HepG2 (cell line): ENCODE measurements at regions not wholly inside any gene's neighbourhood (a gene's known extent, or its start where the extent isn't known, plus 50 kb on each side); places are given as distances from the start of the nearest gene placed in this dataset.
A peak's percentile ranks its signal among the peaks of the same experiment; 100 is the strongest.

Source experiments
- ATAC-seq: fragments of 200-7000 bp; cut with Tn5 transposase; 3 replicates; pipeline ENCODE4 v1.9.1; 2020; ENCODE audit warnings: mild to moderate bottlenecking, moderate library complexity
- BruUV-seq: library from RNA; stranded (reverse); fragments of 400-500 nt; replicated peaks from 2 replicates; lab custom pipeline; 2021; lab: Mats Ljungman, UMichigan
- CTCF ChIA-PET: fragments of 300-600 bp; formaldehyde crosslinking; extraction: SDS; loops from one replicate; lab custom pipeline; 2021; ENCODE audit warnings: low total read pairs, inconsistent platforms, low intra/inter-chr PET ratio; lab: Yijun Ruan, JAX
- POLR2A ChIA-PET: fragments of 350-600 bp; sonication (Branson Sonifier 250); formaldehyde crosslinking; loops from one replicate; lab custom pipeline; 2020; ENCODE audit warnings: antibody characterized with exemption, inconsistent platforms; lab: Yijun Ruan, JAX
- DNase-seq: peaks from one replicate; pipeline ENCODE4 v3.0.0-alpha.2; 2015; ENCODE audit warnings: low spot score
- FAIRE-seq: peaks from 3 replicates; lab custom pipeline; 2011; peaks lifted over from hg19 to GRCh38; lab: Jason Lieb, UNC
- H2AFZ ChIP-seq: one replicate; pipeline ENCODE4 v1.6.1; 2011; ENCODE audit warnings: low read length, inconsistent platforms
- H3K27ac ChIP-seq: fragments of 300-600 bp; 3 replicates; pipeline ENCODE4 v1.8.0; 2011; ENCODE audit warnings: mixed run types, mild to moderate bottlenecking, mixed read lengths, low read length, inconsistent platforms; ENCODE audit not compliant: insufficient read depth; ENCODE audit errors: extremely low read length
- H3K27me3 ChIP-seq, 2 experiments: fragments of 200-600 bp in 1 of 2; 2 replicates in 1 of 2; 3 replicates in 1 of 2; pipeline versions ENCODE4 v1.6.0 to v1.8.0; 2011; ENCODE audit warnings: low read length in 2 of 2, mild to moderate bottlenecking in 2 of 2, moderate library complexity in 2 of 2, inconsistent platforms in 1 of 2; ENCODE audit not compliant: insufficient read depth in 2 of 2, control insufficient read depth in 1 of 2
- H3K36me3 ChIP-seq, 2 experiments: fragments of 200-600 bp in 1 of 2; replicated peaks in 1 of 2; 2 replicates in 1 of 2; 3 replicates in 1 of 2; pipeline versions ENCODE4 v1.5.1 to v1.8.0; 2011; ENCODE audit warnings: low read length in 2 of 2, inconsistent platforms in 1 of 2; ENCODE audit not compliant: insufficient read depth in 2 of 2, control insufficient read depth in 1 of 2
- H3K4me1 ChIP-seq: 2 replicates; pipeline ENCODE4 v1.5.1; 2012; ENCODE audit warnings: low read length, inconsistent platforms; ENCODE audit not compliant: insufficient read depth
- H3K4me2 ChIP-seq: 2 replicates; pipeline ENCODE4 v1.6.0; 2011; ENCODE audit warnings: low read depth, low read length, inconsistent platforms
- H3K4me3 ChIP-seq, 3 experiments: fragments of 200-600 bp in 1 of 3; sonication (generic), shearing (Covaris generic) in 1 of 3; replicated peaks in 1 of 3; 2 replicates each; pipeline ENCODE4 v1.5.1; 2011 to 2016; ENCODE audit warnings: low read length in 3 of 3, inconsistent platforms in 2 of 3, low read depth in 2 of 3, mild to moderate bottlenecking in 2 of 3, control low read depth in 1 of 3, mixed read lengths in 1 of 3; ENCODE audit not compliant: insufficient read depth in 1 of 3
- H3K79me2 ChIP-seq: one replicate; pipeline ENCODE4 v1.6.1; 2011; ENCODE audit warnings: low read length, inconsistent platforms; ENCODE audit not compliant: insufficient read depth
- H3K9ac ChIP-seq: 2 replicates; pipeline ENCODE4 v1.6.0; 2011; ENCODE audit warnings: mild to moderate bottlenecking, low read depth, low read length, inconsistent platforms; ENCODE audit not compliant: insufficient read depth
- H3K9me3 ChIP-seq: 2 replicates; pipeline ENCODE4 v1.5.1; 2012; ENCODE audit warnings: mild to moderate bottlenecking, low read length
- H4K20me1 ChIP-seq: 2 replicates; pipeline ENCODE4 v1.6.0; 2011; ENCODE audit warnings: inconsistent platforms, mild to moderate bottlenecking, low read length, moderate library complexity; ENCODE audit not compliant: insufficient read depth
- FOXA3 ChIP-seq: IDR thresholded peaks from 2 replicates; pipeline ENCODE4 v1.6.1; 2016; ENCODE audit warnings: missing genetic modification reagents, missing compliant biosample characterization
- FOXJ3 ChIP-seq: sonication (generic); formaldehyde crosslinking; IDR thresholded peaks from 2 replicates; pipeline ENCODE4 v1.4.0; 2020; ENCODE audit warnings: missing genetic modification reagents, mild to moderate bottlenecking, borderline replicate concordance
- GATAD2A ChIP-seq: IDR thresholded peaks from 2 replicates; pipeline ENCODE4 v1.6.1; 2016
- GLI4 ChIP-seq: sonication (generic); formaldehyde crosslinking; IDR thresholded peaks from 2 replicates; pipeline ENCODE4 v1.5.1; 2020; ENCODE audit warnings: missing genetic modification reagents, mild to moderate bottlenecking, moderate library complexity, borderline replicate concordance
- GPN1 ChIP-seq: sonication (generic); formaldehyde crosslinking; IDR thresholded peaks from 2 replicates; pipeline ENCODE4 v1.5.1; 2020; ENCODE audit warnings: missing genetic modification reagents, borderline replicate concordance
- HNF4A ChIP-seq: sonication (generic); formaldehyde crosslinking; IDR thresholded peaks from 2 replicates; pipeline ENCODE4 v1.4.0; 2020; ENCODE audit warnings: missing genetic modification reagents
- KLF9 ChIP-seq: IDR thresholded peaks from 2 replicates; pipeline ENCODE4 v1.6.1; 2016; ENCODE audit warnings: low read depth
- MED1 ChIP-seq: sonication (generic); formaldehyde crosslinking; IDR thresholded peaks from 2 replicates; pipeline ENCODE4 v1.4.0; 2020; ENCODE audit warnings: missing genetic modification reagents
- PHF8 ChIP-seq: sonication (generic); formaldehyde crosslinking; IDR thresholded peaks from 2 replicates; pipeline ENCODE4 v1.5.0; 2020; ENCODE audit warnings: missing genetic modification reagents
- SAP130 ChIP-seq: IDR thresholded peaks from 2 replicates; pipeline ENCODE4 v1.6.1; 2016; ENCODE audit warnings: low read depth
- SATB2 ChIP-seq: sonication (generic); formaldehyde crosslinking; IDR thresholded peaks from 2 replicates; pipeline ENCODE4 v1.5.0; 2020; ENCODE audit warnings: missing genetic modification reagents
- SIX4 ChIP-seq: sonication (generic); formaldehyde crosslinking; IDR thresholded peaks from 2 replicates; pipeline ENCODE4 v1.4.0; 2020; ENCODE audit warnings: missing genetic modification reagents
- SOX13 ChIP-seq, 3 experiments: fragments of 450-650 bp in 1 of 3; sonication (generic) in 1 of 3; formaldehyde crosslinking in 1 of 3; IDR thresholded peaks in 2 of 3; conservative IDR thresholded peaks in 1 of 3; 2 replicates each; pipeline versions ENCODE4 v1.5.0 to v1.6.1; 2016 to 2020; ENCODE audit warnings: antibody characterized with exemption in 1 of 3, mild to moderate bottlenecking in 1 of 3, missing compliant biosample characterization in 1 of 3, missing genetic modification reagents in 1 of 3, moderate library complexity in 1 of 3
- THAP11 ChIP-seq: IDR thresholded peaks from 2 replicates; pipeline ENCODE4 v1.6.1; 2016; ENCODE audit warnings: missing biosample characterization, missing genetic modification reagents
- ZFP41 ChIP-seq: sonication (generic); formaldehyde crosslinking; IDR thresholded peaks from 2 replicates; pipeline ENCODE4 v1.4.0; 2020; ENCODE audit warnings: mild to moderate bottlenecking, missing genetic modification reagents, borderline replicate concordance
- ZNF24 ChIP-seq: fragments of 450-650 bp; IDR thresholded peaks from 2 replicates; pipeline ENCODE4 v1.6.1; 2017; ENCODE audit warnings: antibody characterized with exemption, mild to moderate bottlenecking
- ZNF557 ChIP-seq: sonication (generic); formaldehyde crosslinking; IDR thresholded peaks from 2 replicates; pipeline ENCODE4 v1.4.0; 2020; ENCODE audit warnings: missing genetic modification reagents
- ZNF614 ChIP-seq: IDR thresholded peaks from 2 replicates; pipeline ENCODE4 v1.6.1; 2018; ENCODE audit warnings: missing biosample characterization, missing genetic modification reagents, inconsistent platforms, borderline replicate concordance
- whole genome bisulfite sequencing: methylation state at CpG from one replicate; pipeline ENCODE4 v1.1.6; 2017; ENCODE audit warnings: low lambda C conversion rate; 5-methylcytosine and 5-hydroxymethylcytosine counted together
- in situ Hi-C: cut with HindIII; loops from 2 replicates; pipeline ENCODE4 v1.10.0; 2017; ENCODE audit warnings: low pct_unique_long_range_greater_than_20kb; ENCODE audit not compliant: extremely low pct_ligation_motif_present
- intact Hi-C: fragments of 100-400 bp; cut with micrococcal nuclease; formaldehyde crosslinking; loops from one replicate; pipeline ENCODE4 v1.10.0; 2022; ENCODE audit not compliant: unreplicated experiment
- TF ChIP-seq, protein P1 (sequence below): sonication (generic); formaldehyde crosslinking; IDR thresholded peaks from 2 replicates; pipeline ENCODE4 v1.9.0; 2022; ENCODE audit warnings: low read depth, missing genetic modification reagents
- TF ChIP-seq, protein P2 (sequence below): sonication (generic); formaldehyde crosslinking; IDR thresholded peaks from 2 replicates; pipeline ENCODE4 v1.4.0; 2020; ENCODE audit warnings: low read depth, mild to moderate bottlenecking, missing genetic modification reagents
- TF ChIP-seq, protein P3 (sequence below), 2 experiments: fragments of 450-650 bp in 1 of 2; sonication (generic) in 1 of 2; formaldehyde crosslinking; IDR thresholded peaks; 2 replicates each; pipeline versions ENCODE4 v1.5.0 to v1.8.0; 2020 to 2022; ENCODE audit warnings: mild to moderate bottlenecking in 1 of 2, missing genetic modification reagents in 1 of 2

DNA sequence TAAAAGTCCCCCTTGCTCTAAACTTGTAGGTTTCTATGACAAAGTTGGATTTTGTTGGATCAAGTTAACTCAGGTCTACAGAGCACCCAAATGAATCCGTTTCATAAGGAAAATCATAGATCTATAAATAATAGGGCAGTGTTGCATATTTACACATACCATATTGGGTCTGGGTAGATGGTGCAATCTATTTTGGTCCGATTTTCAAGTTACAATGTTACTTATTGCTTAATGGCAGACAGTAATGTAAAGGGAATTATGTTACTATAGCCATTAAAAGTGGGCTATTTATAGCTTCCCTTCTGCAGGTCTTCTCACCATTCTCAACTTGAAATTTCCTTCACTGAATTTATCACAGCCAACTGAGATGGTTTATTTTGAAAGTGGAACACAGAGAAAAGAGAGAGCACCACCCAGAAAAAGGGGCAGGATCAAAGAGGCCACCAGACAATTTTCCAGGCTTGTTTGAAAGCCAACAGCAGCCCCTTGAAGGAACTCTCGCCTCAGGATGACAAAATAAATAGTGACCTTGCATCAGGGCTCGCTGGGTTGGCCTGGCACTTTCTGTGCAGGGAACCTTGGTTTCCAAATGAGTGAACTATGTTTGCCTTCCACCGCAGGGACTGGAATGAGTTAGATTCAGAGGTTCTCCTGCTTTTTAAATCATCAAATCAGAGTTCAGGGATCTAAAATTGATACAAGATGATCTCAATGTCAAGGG, 260.2 kb upstream of the HES1 start:
- POLR2A ChIA-PET = no interaction called here
- TF ChIP-seq KLF9 (CRISPR knock-in tag) (no peak), HNF4A (CRISPR knock-in tag) (0 out of 2 replicates have a peak, but pooled peaks have one; percentile 13), THAP11 (no peak), GLI4 (CRISPR knock-in tag) (no peak), SATB2 (no peak), ZNF557 (no peak), SOX13 (IDR thresholded peaks at IDR 0.05) (no peak), SOX13 (CRISPR knock-in tag; conservative IDR thresholded peaks at IDR 0.05 in 1 of 2, IDR thresholded peaks at IDR 0.05 in 1 of 2) (no peak), ZFP41 (CRISPR knock-in tag) (no peak), SAP130 (no peak), GPN1 (CRISPR knock-in tag) (no peak), PHF8 (CRISPR knock-in tag) (no peak), GATAD2A (CRISPR knock-in tag) (0 out of 2 replicates have a peak, but pooled peaks have one; percentile 13), ZNF614 (CRISPR knock-in tag) (no peak), FOXA3 (0 out of 2 replicates have a peak, but pooled peaks have one; percentile 7), ZNF24 (no peak), SIX4 (CRISPR knock-in tag) (no peak), FOXJ3 (CRISPR knock-in tag) (no peak), MED1 (CRISPR knock-in tag) (no peak)
- TF ChIP-seq, protein P1, sequence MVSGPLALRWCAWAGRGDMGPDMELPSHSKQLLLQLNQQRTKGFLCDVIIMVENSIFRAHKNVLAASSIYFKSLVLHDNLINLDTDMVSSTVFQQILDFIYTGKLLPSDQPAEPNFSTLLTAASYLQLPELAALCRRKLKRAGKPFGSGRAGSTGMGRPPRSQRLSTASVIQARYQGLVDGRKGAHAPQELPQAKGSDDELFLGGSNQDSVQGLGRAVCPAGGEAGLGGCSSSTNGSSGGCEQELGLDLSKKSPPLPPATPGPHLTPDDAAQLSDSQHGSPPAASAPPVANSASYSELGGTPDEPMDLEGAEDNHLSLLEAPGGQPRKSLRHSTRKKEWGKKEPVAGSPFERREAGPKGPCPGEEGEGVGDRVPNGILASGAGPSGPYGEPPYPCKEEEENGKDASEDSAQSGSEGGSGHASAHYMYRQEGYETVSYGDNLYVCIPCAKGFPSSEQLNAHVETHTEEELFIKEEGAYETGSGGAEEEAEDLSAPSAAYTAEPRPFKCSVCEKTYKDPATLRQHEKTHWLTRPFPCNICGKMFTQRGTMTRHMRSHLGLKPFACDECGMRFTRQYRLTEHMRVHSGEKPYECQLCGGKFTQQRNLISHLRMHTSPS (CRISPR knock-in tag) = no peak
- TF ChIP-seq, protein P2, sequence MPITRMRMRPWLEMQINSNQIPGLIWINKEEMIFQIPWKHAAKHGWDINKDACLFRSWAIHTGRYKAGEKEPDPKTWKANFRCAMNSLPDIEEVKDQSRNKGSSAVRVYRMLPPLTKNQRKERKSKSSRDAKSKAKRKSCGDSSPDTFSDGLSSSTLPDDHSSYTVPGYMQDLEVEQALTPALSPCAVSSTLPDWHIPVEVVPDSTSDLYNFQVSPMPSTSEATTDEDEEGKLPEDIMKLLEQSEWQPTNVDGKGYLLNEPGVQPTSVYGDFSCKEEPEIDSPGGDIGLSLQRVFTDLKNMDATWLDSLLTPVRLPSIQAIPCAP (CRISPR knock-in tag) = no peak
- TF ChIP-seq, protein P3, sequence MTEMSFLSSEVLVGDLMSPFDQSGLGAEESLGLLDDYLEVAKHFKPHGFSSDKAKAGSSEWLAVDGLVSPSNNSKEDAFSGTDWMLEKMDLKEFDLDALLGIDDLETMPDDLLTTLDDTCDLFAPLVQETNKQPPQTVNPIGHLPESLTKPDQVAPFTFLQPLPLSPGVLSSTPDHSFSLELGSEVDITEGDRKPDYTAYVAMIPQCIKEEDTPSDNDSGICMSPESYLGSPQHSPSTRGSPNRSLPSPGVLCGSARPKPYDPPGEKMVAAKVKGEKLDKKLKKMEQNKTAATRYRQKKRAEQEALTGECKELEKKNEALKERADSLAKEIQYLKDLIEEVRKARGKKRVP (CRISPR knock-in tag; IDR thresholded peaks at IDR 0.05) = peak in 1 of 2 experiments; percentile 95; a peak in 2 of 4 replicates

More for the DNA sequence above, 260.2 kb upstream of the HES1 start:
- intact Hi-C loops (no loop called here), in situ Hi-C loops (no loop called here)
- WGBS = 4% methylated on average over 5 of the region's 5 CpGs
- peak; percentile 12 for DNase-seq
- peak overlapping the region; percentile 5; the same call in 1 of the 2 replicates for H3K4me2 ChIP-seq
- CTCF ChIA-PET = no interaction called here
- no peak overlapping the region for H3K4me3 ChIP-seq
- no peak overlapping the region for H3K27ac ChIP-seq
- H2AFZ ChIP-seq = no peak overlapping the region
- H3K36me3 ChIP-seq = no peaks in the 10 kb centered on the region
- no TSS peak for BruUV-seq
- ATAC-seq = peak; percentile 34; the same call in 2 of the 3 replicates
- no peak overlapping the region for H3K9ac ChIP-seq
- no peak for FAIRE-seq
- peaks cover 54% of the 10 kb centered on the region for H3K4me1 ChIP-seq
- no peaks in the 10 kb centered on the region for H3K9me3 ChIP-seq
- H4K20me1 ChIP-seq = no peaks in the 10 kb centered on the region
- no peaks in the 10 kb centered on the region for H3K79me2 ChIP-seq
- H3K27me3 ChIP-seq = no peaks in the 10 kb centered on the region; a peak in 2 of 5 replicates
